PFSK-1 (cell line): ENCODE measurements at regions not wholly inside any gene's neighbourhood (a gene's known extent, or its start where the extent isn't known, plus 50 kb on each side); places are given as distances from the start of the nearest gene placed in this dataset.

Experiments used
- FOXP2 ChIP-seq: optimal IDR thresholded peaks from 2 replicates; pipeline ENCODE3; 2011; ENCODE audit warnings: borderline replicate concordance, control low read depth, inconsistent platforms; ENCODE audit not compliant: insufficient read depth; ENCODE audit errors: extremely low read length, extremely low read depth
- POLR2AphosphoS5 ChIP-seq: IDR thresholded peaks from 2 replicates; pipeline ENCODE4 v1.6.1; 2012; ENCODE audit warnings: low read depth, mild to moderate bottlenecking, control low read depth, low read length, moderate library complexity
- REST ChIP-seq, 2 experiments: IDR thresholded peaks; 2 replicates each; pipeline versions ENCODE4 v1.6.1 to v1.8.0; 2011 to 2012; ENCODE audit warnings: low read depth in 2 of 2, low read length in 2 of 2, control low read depth in 1 of 2, inconsistent platforms in 1 of 2, mild to moderate bottlenecking in 1 of 2, moderate library complexity in 1 of 2; ENCODE audit not compliant: insufficient read depth in 1 of 2
- SIN3A ChIP-seq: IDR thresholded peaks from 2 replicates; pipeline ENCODE4 v1.6.1; 2012; ENCODE audit warnings: mild to moderate bottlenecking, low read length, moderate library complexity, borderline replicate concordance; ENCODE audit not compliant: insufficient read depth
- TAF1 ChIP-seq: IDR thresholded peaks from 2 replicates; pipeline ENCODE4 v1.6.1; 2012; ENCODE audit warnings: low read length, control low read depth, borderline replicate concordance; ENCODE audit not compliant: insufficient read depth

GRCh38 chr10:111290649-111291048 is 213.8 kb downstream of the ADRA2A start:
- no peak for TF ChIP-seq POLR2AphosphoS5
- TF ChIP-seq FOXP2, result no peak
- no peak for TF ChIP-seq TAF1
- TF ChIP-seq REST (IDR thresholded peaks at IDR 0.05; ENCODE audit: insufficient read depth in 1 of 2, low read depth in 2 of 2, low read length in 2 of 2), result no peak
- TF ChIP-seq SIN3A, result no peak

GRCh38 chr10:111295788-111296187 is 219.0 kb downstream of the ADRA2A start:
- TF ChIP-seq POLR2AphosphoS5 (no peak), SIN3A (no peak), FOXP2 (no peak), TAF1 (no peak), REST (IDR thresholded peaks at IDR 0.05; ENCODE audit: insufficient read depth in 1 of 2, low read depth in 2 of 2, low read length in 2 of 2) (no peak)

- TF ChIP-seq POLR2AphosphoS5, result no peak
- no peak for TF ChIP-seq FOXP2
- no peak for TF ChIP-seq TAF1
- TF ChIP-seq SIN3A, result no peak
- TF ChIP-seq REST (IDR thresholded peaks at IDR 0.05; ENCODE audit: insufficient read depth in 1 of 2, low read depth in 2 of 2, low read length in 2 of 2), result no peak
These were observed 220.6 kb downstream of the ADRA2A start for GRCh38 chr10:111297351-111297848.

- TF ChIP-seq REST (IDR thresholded peaks at IDR 0.05; ENCODE audit: insufficient read depth in 1 of 2, low read depth in 2 of 2, low read length in 2 of 2), result no peak
- no peak for TF ChIP-seq TAF1
- no peak for TF ChIP-seq SIN3A
- TF ChIP-seq FOXP2, result no peak
- TF ChIP-seq POLR2AphosphoS5, result no peak
These were observed 221.2 kb downstream of the ADRA2A start for GRCh38 chr10:111298031-111298430.

GRCh38 chr10:111299037-111299436 is 222.2 kb downstream of the ADRA2A start:
- no peak for TF ChIP-seq TAF1
- TF ChIP-seq SIN3A, result no peak
- no peak for TF ChIP-seq POLR2AphosphoS5
- TF ChIP-seq FOXP2, result no peak
- no peak for TF ChIP-seq REST (IDR thresholded peaks at IDR 0.05; ENCODE audit: insufficient read depth in 1 of 2, low read depth in 2 of 2, low read length in 2 of 2)
